ENCODE measurements at regions not wholly inside any gene's neighbourhood (a gene's known extent, or its start where the extent isn't known, plus 50 kb on each side); places are given as distances from the start of the nearest gene placed in this dataset.

DNA sequence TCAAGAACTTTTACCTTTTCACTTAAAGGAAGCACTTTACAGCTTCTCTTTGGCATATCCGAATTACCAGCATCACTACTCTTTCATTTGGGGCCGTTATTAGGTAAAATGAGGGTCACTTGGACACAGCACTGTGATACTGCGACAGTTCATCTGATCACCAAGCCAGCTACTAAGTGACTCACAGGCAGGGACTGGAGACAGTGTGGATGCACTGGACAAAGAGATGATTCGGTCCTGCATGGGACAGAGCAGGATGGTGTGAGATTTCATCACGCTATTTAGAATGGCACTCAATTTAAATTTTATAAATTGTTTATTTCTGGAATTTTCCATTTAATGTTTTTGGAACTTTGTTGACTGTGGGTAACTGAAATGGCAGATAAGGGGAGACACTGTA lies 166.9 kb upstream of the IL12A start:
- TF ChIP-seq, protein P1, sequence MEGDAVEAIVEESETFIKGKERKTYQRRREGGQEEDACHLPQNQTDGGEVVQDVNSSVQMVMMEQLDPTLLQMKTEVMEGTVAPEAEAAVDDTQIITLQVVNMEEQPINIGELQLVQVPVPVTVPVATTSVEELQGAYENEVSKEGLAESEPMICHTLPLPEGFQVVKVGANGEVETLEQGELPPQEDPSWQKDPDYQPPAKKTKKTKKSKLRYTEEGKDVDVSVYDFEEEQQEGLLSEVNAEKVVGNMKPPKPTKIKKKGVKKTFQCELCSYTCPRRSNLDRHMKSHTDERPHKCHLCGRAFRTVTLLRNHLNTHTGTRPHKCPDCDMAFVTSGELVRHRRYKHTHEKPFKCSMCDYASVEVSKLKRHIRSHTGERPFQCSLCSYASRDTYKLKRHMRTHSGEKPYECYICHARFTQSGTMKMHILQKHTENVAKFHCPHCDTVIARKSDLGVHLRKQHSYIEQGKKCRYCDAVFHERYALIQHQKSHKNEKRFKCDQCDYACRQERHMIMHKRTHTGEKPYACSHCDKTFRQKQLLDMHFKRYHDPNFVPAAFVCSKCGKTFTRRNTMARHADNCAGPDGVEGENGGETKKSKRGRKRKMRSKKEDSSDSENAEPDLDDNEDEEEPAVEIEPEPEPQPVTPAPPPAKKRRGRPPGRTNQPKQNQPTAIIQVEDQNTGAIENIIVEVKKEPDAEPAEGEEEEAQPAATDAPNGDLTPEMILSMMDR (IDR thresholded peaks at IDR 0.05 in 2 of 3, conservative IDR thresholded peaks at IDR 0.05 in 1 of 3; ENCODE audit: insufficient read depth in 2 of 3, low read depth in 1 of 3, low read length in 3 of 3), result no peak
- TF ChIP-seq CBX5 (IDR thresholded peaks at IDR 0.05; ENCODE audit: borderline replicate concordance, low read depth), result no peak
- TF ChIP-seq MEIS2 (IDR thresholded peaks at IDR 0.05; ENCODE audit: partially characterized antibody), result no peak
